SH-SY5Y (cell line): ENCODE measurements at regions not wholly inside any gene's neighbourhood (a gene's known extent, or its start where the extent isn't known, plus 50 kb on each side); places are given as distances from the start of the nearest gene placed in this dataset.

Experiments
- GATA2 ChIP-seq: IDR thresholded peaks from 2 replicates; pipeline ENCODE4 v1.6.1; 2011; ENCODE audit warnings: mild to moderate bottlenecking, low read depth, low read length
- GATA3 ChIP-seq: IDR thresholded peaks from 2 replicates; pipeline ENCODE4 v1.6.1; 2011; ENCODE audit warnings: low read depth, mild to moderate bottlenecking, low read length, moderate library complexity

DNA sequence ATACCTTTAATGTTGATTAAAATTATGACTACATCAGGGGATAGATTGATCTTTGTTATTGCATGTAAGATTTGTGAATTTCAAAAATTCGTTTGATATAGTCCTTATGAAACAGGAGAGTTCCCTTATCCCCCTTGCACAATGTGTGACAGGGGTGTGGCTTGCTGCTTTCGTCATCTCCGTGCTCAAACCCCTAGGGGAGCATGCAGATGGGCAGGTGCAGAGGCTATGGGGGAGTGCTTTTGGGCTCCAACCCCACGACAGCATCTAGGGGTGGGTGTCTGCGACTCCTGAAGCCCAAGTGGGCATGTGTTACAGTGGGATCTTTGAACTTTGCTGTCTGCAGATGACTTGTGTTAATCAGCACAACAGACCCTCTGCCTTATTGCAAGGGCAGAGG is 360.1 kb upstream of the GOLIM4 start:
- TF ChIP-seq GATA2 (no peak), GATA3 (no peak)
